Mesenchymal stem cell (in vitro differentiated cells and primary cell): ENCODE measurements at regions not wholly inside any gene's neighbourhood (a gene's known extent, or its start where the extent isn't known, plus 50 kb on each side); places are given as distances from the start of the nearest gene placed in this dataset.
A peak's percentile ranks its signal among the peaks of the same experiment; 100 is the strongest.

Experiments used
- DNase-seq: peaks from one replicate; pipeline ENCODE4 v3.0.0-alpha.2; 2013
- H2AFZ ChIP-seq: one replicate; pipeline ENCODE4 v1.6.1; 2013; ENCODE audit warnings: low read depth, mild to moderate bottlenecking, control low read depth, inconsistent platforms, low read length, moderate library complexity
- H2AK5ac ChIP-seq: 2 replicates; pipeline ENCODE4 v1.6.1; 2013; ENCODE audit warnings: low read length, moderate library complexity, mild to moderate bottlenecking, inconsistent platforms; ENCODE audit not compliant: severe bottlenecking
- H2BK120ac ChIP-seq: one replicate; pipeline ENCODE4 v1.6.1; 2013; ENCODE audit warnings: low read depth, mild to moderate bottlenecking, inconsistent platforms, low read length, moderate library complexity
- H2BK12ac ChIP-seq, 2 experiments: one replicate each; pipeline ENCODE4 v1.6.1; 2013; ENCODE audit warnings: inconsistent platforms in 2 of 2, low read length in 2 of 2, mild to moderate bottlenecking in 2 of 2, moderate library complexity in 2 of 2, control low read depth in 1 of 2
- H2BK15ac ChIP-seq: one replicate; pipeline ENCODE4 v1.6.1; 2013; ENCODE audit warnings: mild to moderate bottlenecking, low read depth, inconsistent platforms; ENCODE audit not compliant: poor library complexity, severe bottlenecking
- H2BK5ac ChIP-seq: 2 replicates; pipeline ENCODE4 v1.6.1; 2013; ENCODE audit warnings: low read depth, mild to moderate bottlenecking, low read length, control low read depth, inconsistent platforms; ENCODE audit not compliant: poor library complexity, severe bottlenecking
- H3K14ac ChIP-seq, 2 experiments: one replicate each; pipeline ENCODE4 v1.6.1; 2013; ENCODE audit warnings: inconsistent platforms in 2 of 2, low read length in 2 of 2, control low read depth in 1 of 2, mild to moderate bottlenecking in 1 of 2, moderate library complexity in 1 of 2
- H3K18ac ChIP-seq, 2 experiments: one replicate each; pipeline ENCODE4 v1.6.1; 2013; ENCODE audit warnings: inconsistent platforms in 2 of 2, low read length in 2 of 2, control low read depth in 1 of 2, low read depth in 1 of 2, mild to moderate bottlenecking in 1 of 2
- H3K23ac ChIP-seq, 2 experiments: one replicate each; pipeline ENCODE4 v1.6.1; 2013; ENCODE audit warnings: inconsistent platforms in 2 of 2, low read length in 2 of 2, mild to moderate bottlenecking in 2 of 2, moderate library complexity in 2 of 2, control low read depth in 1 of 2
- H3K27ac ChIP-seq: 2 replicates; pipeline ENCODE4 v1.5.1; 2013; ENCODE audit warnings: mild to moderate bottlenecking, moderate library complexity, low read length, control low read depth, inconsistent platforms; ENCODE audit not compliant: poor library complexity, severe bottlenecking
- H3K27me3 ChIP-seq, 2 experiments: 2 replicates each; pipeline versions ENCODE4 v1.6.1 to v1.7.0; 2013; ENCODE audit warnings: low read length in 2 of 2, mild to moderate bottlenecking in 2 of 2, moderate library complexity in 2 of 2, control low read depth in 1 of 2, inconsistent platforms in 1 of 2; ENCODE audit not compliant: control insufficient read depth in 1 of 2, insufficient read depth in 1 of 2
- H3K36me3 ChIP-seq, 2 experiments: 2 replicates each; pipeline versions ENCODE4 v1.6.1 to v1.7.0; 2013; ENCODE audit warnings: low read length in 2 of 2, control low read depth in 1 of 2, inconsistent platforms in 1 of 2, low read depth in 1 of 2, mild to moderate bottlenecking in 1 of 2; ENCODE audit not compliant: insufficient read depth in 2 of 2, control insufficient read depth in 1 of 2
- H3K4ac ChIP-seq, 2 experiments: one replicate each; pipeline ENCODE4 v1.6.1; 2013; ENCODE audit warnings: inconsistent platforms in 2 of 2, low read length in 2 of 2, mild to moderate bottlenecking in 2 of 2, moderate library complexity in 2 of 2, control low read depth in 1 of 2, low read depth in 1 of 2
- H3K4me1 ChIP-seq: 2 replicates; pipeline ENCODE4 v1.6.1; 2013; ENCODE audit warnings: low read depth, low read length, control low read depth; ENCODE audit not compliant: control insufficient read depth, insufficient read depth
- H3K4me2 ChIP-seq: 2 replicates; pipeline ENCODE4 v1.6.1; 2013; ENCODE audit warnings: low read length, mild to moderate bottlenecking, inconsistent platforms; ENCODE audit not compliant: poor library complexity, severe bottlenecking
- H3K4me3 ChIP-seq, 2 experiments: 2 replicates each; pipeline versions ENCODE4 v1.5.1 to v1.7.0; 2013; ENCODE audit warnings: low read length in 2 of 2, mild to moderate bottlenecking in 2 of 2, control low read depth in 1 of 2, low read depth in 1 of 2; ENCODE audit not compliant: insufficient read depth in 1 of 2
- H3K79me1 ChIP-seq: replicated peaks from 2 replicates; pipeline ENCODE4 v1.6.1; 2013; ENCODE audit warnings: mild to moderate bottlenecking, control low read depth, low read length, inconsistent platforms; ENCODE audit not compliant: poor library complexity, severe bottlenecking
- H3K9ac ChIP-seq: 2 replicates; pipeline ENCODE4 v1.7.0; 2013; ENCODE audit warnings: mild to moderate bottlenecking, low read length, moderate library complexity
- H3K9me3 ChIP-seq: 2 replicates; pipeline ENCODE4 v1.7.0; 2013; ENCODE audit warnings: mild to moderate bottlenecking, low read length; ENCODE audit not compliant: control insufficient read depth
- H4K8ac ChIP-seq: one replicate; pipeline ENCODE4 v1.6.1; 2013; ENCODE audit warnings: inconsistent platforms, mild to moderate bottlenecking, low read length, moderate library complexity
- H4K91ac ChIP-seq: one replicate; pipeline ENCODE4 v1.6.1; 2013; ENCODE audit warnings: mild to moderate bottlenecking, low read length, inconsistent platforms
- WGBS: methylation state at CpG from one replicate; pipeline ENCODE4 v1.1.7; 2013; ENCODE audit warnings: mixed read lengths; 5-methylcytosine and 5-hydroxymethylcytosine counted together

DNA sequence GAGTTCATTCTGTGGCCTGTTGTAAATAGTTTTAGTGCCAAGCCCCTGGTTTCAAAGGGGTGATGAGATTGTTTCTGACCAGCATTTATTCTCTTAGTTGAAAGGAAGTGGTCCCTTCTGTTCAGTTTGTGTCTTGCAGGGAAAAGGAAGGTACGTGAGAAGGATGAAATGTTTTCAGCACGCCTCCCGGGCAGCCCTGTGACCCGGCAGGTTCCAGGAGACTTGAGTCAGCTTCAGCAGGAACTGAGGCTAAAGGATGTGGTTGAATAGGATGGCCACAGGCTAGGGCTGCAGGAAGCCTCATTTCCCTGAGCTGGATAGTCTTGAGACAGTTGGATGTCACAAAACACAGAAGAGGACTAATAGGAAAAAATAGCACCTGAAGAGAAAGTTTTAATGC, 132.4 kb upstream of the SYNDIG1 start:
- no peak overlapping the region for H3K9ac ChIP-seq
- H3K27me3 ChIP-seq, result peaks cover 0 to 5% of the 10 kb centered on the region in 2 experiments
- H4K91ac ChIP-seq, result no peak overlapping the region
- H3K4me3 ChIP-seq, result no peak overlapping the region
- H2AFZ ChIP-seq, result no peak overlapping the region
- H3K23ac ChIP-seq, result no peak overlapping the region
- H3K27ac ChIP-seq, result no peak overlapping the region
- H4K8ac ChIP-seq, result no peak overlapping the region
- no peak overlapping the region for H2BK120ac ChIP-seq
- H2BK5ac ChIP-seq, result no peak overlapping the region
- no peak overlapping the region for H3K14ac ChIP-seq
- no peak overlapping the region for H2AK5ac ChIP-seq
- H3K9me3 ChIP-seq, result no peaks in the 10 kb centered on the region
- H3K4ac ChIP-seq, result no peak overlapping the region
- H3K4me1 ChIP-seq, result peaks cover 7% of the 10 kb centered on the region
- no peak overlapping the region for H3K4me2 ChIP-seq
- 65% methylated on average over 4 of the region's 4 CpGs for WGBS
- H3K18ac ChIP-seq, result no peak overlapping the region
- no peak for DNase-seq
- no peaks in the 10 kb centered on the region for H3K79me1 ChIP-seq
- H2BK12ac ChIP-seq, result no peak overlapping the region
- no peak overlapping the region for H2BK15ac ChIP-seq
- no peaks in the 10 kb centered on the region for H3K36me3 ChIP-seq

DNA sequence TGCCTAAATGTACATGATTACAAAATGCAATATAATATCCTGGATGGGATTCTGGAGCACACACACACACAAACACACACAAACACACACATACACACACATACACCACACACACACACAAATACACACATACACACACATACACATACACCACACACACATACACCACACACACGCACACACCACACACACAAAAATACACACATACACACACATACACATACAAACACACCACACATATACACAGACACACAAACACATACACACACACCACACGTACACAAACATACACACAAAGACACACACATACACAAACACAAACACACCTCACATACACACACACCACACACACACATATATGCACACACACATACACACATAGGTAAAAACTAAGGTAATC, 134.6 kb upstream of the SYNDIG1 start:
- no peak overlapping the region for H2BK15ac ChIP-seq
- H3K4me2 ChIP-seq, result no peak overlapping the region
- no peak overlapping the region for H3K4me3 ChIP-seq
- H3K79me1 ChIP-seq, result no peaks in the 10 kb centered on the region
- no peak overlapping the region for H3K23ac ChIP-seq
- H3K18ac ChIP-seq, result no peak overlapping the region
- H3K4me1 ChIP-seq, result peaks cover 7% of the 10 kb centered on the region
- peaks cover 0 to 5% of the 10 kb centered on the region in 2 experiments for H3K27me3 ChIP-seq
- no peak for DNase-seq
- no peak overlapping the region for H3K27ac ChIP-seq
- no peak overlapping the region for H3K14ac ChIP-seq
- H3K9me3 ChIP-seq, result no peaks in the 10 kb centered on the region
- no peaks in the 10 kb centered on the region for H3K36me3 ChIP-seq
- H2BK5ac ChIP-seq, result no peak overlapping the region
- no peak overlapping the region for H4K91ac ChIP-seq
- no peak overlapping the region for H2BK12ac ChIP-seq
- WGBS, result 77% methylated on average over 2 of the region's 2 CpGs
- H2AK5ac ChIP-seq, result no peak overlapping the region
- no peak overlapping the region for H4K8ac ChIP-seq
- no peak overlapping the region for H2BK120ac ChIP-seq
- no peak overlapping the region for H2AFZ ChIP-seq
- no peak overlapping the region for H3K4ac ChIP-seq
- no peak overlapping the region for H3K9ac ChIP-seq

DNA sequence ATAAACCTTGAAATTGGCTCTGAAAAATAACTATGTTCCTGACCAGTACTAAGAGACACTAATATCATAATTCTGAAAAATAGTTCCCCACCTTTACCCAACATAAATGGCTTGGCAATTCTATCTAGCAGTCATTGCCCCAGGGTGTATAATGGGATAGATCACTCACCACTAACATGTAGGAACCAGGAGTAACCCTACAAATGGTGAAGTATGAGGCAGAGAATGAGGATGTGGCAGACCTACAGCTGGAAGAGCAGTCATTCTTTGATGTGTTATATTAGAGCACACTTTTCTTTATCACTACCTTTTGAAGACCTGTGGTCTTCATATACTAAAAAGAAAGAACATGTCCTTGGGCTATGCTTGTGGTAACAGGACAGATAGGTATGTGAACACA, 136.5 kb upstream of the SYNDIG1 start:
- Histone ChIP-seq H3K4me2 (no peak overlapping the region), H2BK5ac (no peak overlapping the region), H2BK15ac (no peak overlapping the region), H3K79me1 (no peaks in the 10 kb centered on the region), H3K36me3 (no peaks in the 10 kb centered on the region), H3K4me1 (peaks cover 2% of the 10 kb centered on the region), H2BK12ac (no peak overlapping the region), H2AK5ac (no peak overlapping the region), H4K8ac (no peak overlapping the region), H3K18ac (no peak overlapping the region), H3K23ac (no peak overlapping the region), H3K4me3 (no peak overlapping the region), H3K4ac (no peak overlapping the region), H2AFZ (no peak overlapping the region), H3K27me3 (peaks cover 0 to 5% of the 10 kb centered on the region in 2 experiments), H2BK120ac (no peak overlapping the region), H3K9ac (no peak overlapping the region), H4K91ac (no peak overlapping the region), H3K9me3 (no peaks in the 10 kb centered on the region), H3K14ac (no peak overlapping the region), H3K27ac (no peak overlapping the region)
- no peak for DNase-seq

DNA sequence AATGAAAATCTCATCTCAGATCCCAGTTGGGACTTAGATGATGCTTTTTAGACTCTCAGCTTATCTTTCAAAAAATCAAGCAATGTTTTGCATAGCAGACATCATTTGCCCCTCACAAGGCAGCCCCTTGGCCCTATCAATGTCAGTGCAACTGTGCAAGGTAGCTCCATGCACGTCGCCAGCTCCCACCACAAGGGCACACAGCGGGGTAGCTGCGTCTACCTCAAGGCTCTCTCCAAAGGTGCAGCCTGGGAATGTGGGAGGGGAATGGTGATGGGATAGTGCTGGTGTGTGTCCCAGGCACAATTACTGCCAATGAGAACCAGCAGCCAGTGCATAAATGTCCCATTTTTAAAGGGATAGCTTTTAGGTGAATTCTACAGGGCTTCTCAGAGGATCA, 137.5 kb upstream of the SYNDIG1 start:
- no peaks in the 10 kb centered on the region for H3K4me1 ChIP-seq
- no peak overlapping the region for H3K18ac ChIP-seq
- no peak overlapping the region for H2BK120ac ChIP-seq
- no peak overlapping the region for H3K4ac ChIP-seq
- H3K79me1 ChIP-seq, result no peaks in the 10 kb centered on the region
- H3K9me3 ChIP-seq, result no peaks in the 10 kb centered on the region
- H3K4me3 ChIP-seq, result peak overlapping the region in 1 of 2 experiments; percentile 23
- H2AK5ac ChIP-seq, result no peak overlapping the region
- no peaks in the 10 kb centered on the region for H3K36me3 ChIP-seq
- H3K27me3 ChIP-seq, result peaks cover 0 to 5% of the 10 kb centered on the region in 2 experiments
- H3K23ac ChIP-seq, result no peak overlapping the region
- no peak overlapping the region for H3K9ac ChIP-seq
- H2BK12ac ChIP-seq, result no peak overlapping the region
- 51% methylated on average over 4 of the region's 4 CpGs for WGBS
- H3K4me2 ChIP-seq, result no peak overlapping the region
- no peak overlapping the region for H2BK5ac ChIP-seq
- no peak overlapping the region for H3K27ac ChIP-seq
- no peak for DNase-seq
- no peak overlapping the region for H3K14ac ChIP-seq
- no peak overlapping the region for H4K91ac ChIP-seq
- H2BK15ac ChIP-seq, result no peak overlapping the region
- H2AFZ ChIP-seq, result no peak overlapping the region
- no peak overlapping the region for H4K8ac ChIP-seq
